Muscle layer of duodenum (tissue), 2 donors: ENCODE measurements at regions not wholly inside any gene's neighbourhood (a gene's known extent, or its start where the extent isn't known, plus 50 kb on each side); places are given as distances from the start of the nearest gene placed in this dataset.
"Not testable (repeated sequence)": the region's sequence is repeated elsewhere in the genome, so short reads cannot be mapped to it uniquely, and the experiment has no call there.

Experiments
- H3K27ac ChIP-seq: one replicate; pipeline ENCODE4 v1.7.0; 2013; ENCODE audit warnings: mild to moderate bottlenecking, low read length
- H3K27me3 ChIP-seq: one replicate; pipeline ENCODE4 v1.7.0; 2013; ENCODE audit warnings: low read depth, mild to moderate bottlenecking, control low read depth, low read length
- H3K36me3 ChIP-seq, 2 donors: one replicate each; pipeline ENCODE4 v1.7.0; 2013; ENCODE audit warnings: low read length in 2 of 2, control low read depth in 1 of 2, mild to moderate bottlenecking in 1 of 2; ENCODE audit not compliant: insufficient read depth in 2 of 2, control insufficient read depth in 1 of 2
- H3K4me1 ChIP-seq, 2 donors: one replicate each; pipeline ENCODE4 v1.7.0; 2013; ENCODE audit warnings: low read length in 2 of 2, mild to moderate bottlenecking in 2 of 2, control low read depth in 1 of 2, moderate library complexity in 1 of 2; ENCODE audit not compliant: insufficient read depth in 2 of 2, control insufficient read depth in 1 of 2
- H3K4me3 ChIP-seq, 2 donors: one replicate each; pipeline ENCODE4 v1.7.0; 2013; ENCODE audit warnings: low read length in 2 of 2, low read depth in 1 of 2, mild to moderate bottlenecking in 1 of 2
- H3K9me3 ChIP-seq, 2 donors: one replicate each; pipeline ENCODE4 v1.7.0; 2013; ENCODE audit warnings: low read length in 2 of 2, control low read depth in 1 of 2, mild to moderate bottlenecking in 1 of 2; ENCODE audit not compliant: control insufficient read depth in 1 of 2
- donor health status: healthy.

DNA sequence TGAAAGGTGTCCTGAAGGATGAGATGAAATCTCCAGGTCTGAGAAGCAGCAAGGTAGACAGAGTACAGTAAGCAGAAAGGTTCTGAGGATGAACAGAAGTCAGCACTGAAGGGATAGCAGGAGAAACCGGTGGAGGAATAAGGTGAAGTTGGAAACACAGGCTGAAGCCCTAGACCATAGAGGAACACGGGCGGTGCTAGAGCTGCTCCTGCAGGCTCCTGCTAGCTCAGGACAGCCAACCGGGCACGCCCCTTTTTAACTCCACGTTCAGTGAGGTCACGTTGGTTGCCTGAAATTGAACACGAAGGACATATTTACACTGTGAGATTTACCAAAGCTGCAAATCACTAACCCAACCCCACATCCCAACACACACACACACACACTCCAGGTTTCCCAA lies 1886.4 kb upstream of the AGA start:
- H3K27me3 ChIP-seq, result no peaks in the 10 kb centered on the region
- H3K27ac ChIP-seq, result no peak overlapping the region
- no peaks in the 10 kb centered on the region for H3K36me3 ChIP-seq
- no peaks in the 10 kb centered on the region for H3K4me1 ChIP-seq
- H3K4me3 ChIP-seq, result no peak overlapping the region
- no peaks in the 10 kb centered on the region for H3K9me3 ChIP-seq

DNA sequence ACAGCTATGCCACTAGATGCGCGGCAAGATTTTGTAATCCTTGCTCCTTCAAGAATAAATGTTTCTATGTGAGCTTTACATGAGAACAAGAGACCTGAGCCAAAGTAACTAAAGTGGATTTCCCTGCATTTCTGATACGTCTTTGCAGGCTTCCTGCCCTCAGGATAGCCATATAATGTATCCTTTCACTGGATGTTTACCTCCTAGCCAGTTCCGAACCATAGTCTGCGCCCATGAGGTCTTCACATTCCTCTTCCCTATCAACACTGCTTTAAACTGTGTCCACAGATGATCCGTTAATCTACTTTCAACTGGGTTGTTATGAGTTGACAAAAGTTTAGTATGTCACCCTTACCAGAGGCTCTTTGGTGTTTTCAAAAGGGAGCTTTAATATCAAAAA lies 1889.1 kb upstream of the AGA start:
- H3K27me3 ChIP-seq, result no peaks in the 10 kb centered on the region
- no peaks in the 10 kb centered on the region for H3K4me1 ChIP-seq
- H3K9me3 ChIP-seq, result no peaks in the 10 kb centered on the region
- H3K27ac ChIP-seq, result no peak overlapping the region
- no peak overlapping the region for H3K4me3 ChIP-seq
- no peaks in the 10 kb centered on the region for H3K36me3 ChIP-seq

DNA sequence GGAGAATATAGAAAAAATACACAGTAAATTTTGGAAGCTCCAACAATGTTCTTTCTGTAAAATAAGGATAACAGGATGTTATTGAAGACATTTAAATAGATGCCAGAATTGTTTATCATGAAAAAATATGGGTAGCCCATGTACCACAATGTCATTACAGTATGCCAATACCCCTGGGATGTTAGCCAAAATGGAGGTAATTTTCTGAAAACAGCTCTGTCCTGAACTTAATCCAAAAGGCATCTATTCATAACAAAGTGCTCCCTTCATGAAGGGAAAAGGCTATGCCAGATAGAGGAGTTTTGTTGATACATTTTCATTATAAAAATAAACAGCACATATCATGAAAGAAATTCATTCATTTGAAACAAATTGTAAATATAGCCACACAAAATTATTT lies 1902.6 kb upstream of the AGA start:
- no peaks in the 10 kb centered on the region for H3K36me3 ChIP-seq
- no peak overlapping the region for H3K4me3 ChIP-seq
- H3K27me3 ChIP-seq, result no peaks in the 10 kb centered on the region
- no peaks in the 10 kb centered on the region for H3K9me3 ChIP-seq
- no peaks in the 10 kb centered on the region for H3K4me1 ChIP-seq
- no peak overlapping the region for H3K27ac ChIP-seq

DNA sequence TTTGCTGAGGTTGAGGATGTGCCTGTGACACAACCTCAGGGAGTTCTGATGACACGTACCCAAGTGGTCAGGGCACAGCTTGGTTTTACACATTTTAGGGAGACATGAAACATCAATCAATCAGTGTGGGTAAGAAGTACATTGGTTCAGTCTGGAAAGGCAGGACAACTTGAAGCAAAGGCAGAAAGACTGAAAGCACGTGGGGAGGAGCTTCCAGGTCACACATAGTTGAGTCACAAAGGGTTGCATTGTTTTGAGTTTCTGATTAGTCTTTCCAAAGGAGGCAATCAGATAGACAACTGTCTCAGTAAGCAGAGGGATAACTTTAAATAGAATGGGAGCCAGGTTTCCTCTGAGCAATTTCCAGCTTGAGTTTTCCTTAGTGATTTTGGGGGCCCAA lies 1910.0 kb upstream of the AGA start:
- Histone ChIP-seq H3K36me3 (no peaks in the 10 kb centered on the region), H3K27me3 (no peaks in the 10 kb centered on the region), H3K9me3 (no peaks in the 10 kb centered on the region), H3K4me3 (no peak overlapping the region), H3K4me1 (no peaks in the 10 kb centered on the region), H3K27ac (no peak overlapping the region)

DNA sequence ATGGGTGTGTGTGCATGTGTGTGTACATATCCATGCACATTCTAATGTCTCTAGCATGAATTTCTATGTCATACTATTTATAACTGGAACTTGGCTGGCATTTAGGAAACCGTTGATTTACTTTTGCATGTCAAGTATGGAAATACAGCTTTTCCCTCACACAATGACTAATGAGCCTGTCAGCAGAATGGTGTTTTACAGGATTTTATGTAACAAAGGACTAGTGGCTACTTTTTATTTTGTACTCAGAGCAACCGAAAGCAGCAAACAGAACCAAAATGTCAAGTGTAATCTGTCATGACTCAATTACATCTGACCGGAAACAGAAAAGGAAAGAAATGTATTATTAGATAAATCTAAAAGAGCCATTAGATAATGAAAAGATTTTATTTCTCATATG lies 1911.5 kb upstream of the AGA start:
- no peaks in the 10 kb centered on the region for H3K27me3 ChIP-seq
- H3K27ac ChIP-seq, result no peak overlapping the region
- no peaks in the 10 kb centered on the region for H3K4me1 ChIP-seq
- no peak overlapping the region for H3K4me3 ChIP-seq
- H3K36me3 ChIP-seq, result no peaks in the 10 kb centered on the region
- H3K9me3 ChIP-seq, result no peaks in the 10 kb centered on the region

DNA sequence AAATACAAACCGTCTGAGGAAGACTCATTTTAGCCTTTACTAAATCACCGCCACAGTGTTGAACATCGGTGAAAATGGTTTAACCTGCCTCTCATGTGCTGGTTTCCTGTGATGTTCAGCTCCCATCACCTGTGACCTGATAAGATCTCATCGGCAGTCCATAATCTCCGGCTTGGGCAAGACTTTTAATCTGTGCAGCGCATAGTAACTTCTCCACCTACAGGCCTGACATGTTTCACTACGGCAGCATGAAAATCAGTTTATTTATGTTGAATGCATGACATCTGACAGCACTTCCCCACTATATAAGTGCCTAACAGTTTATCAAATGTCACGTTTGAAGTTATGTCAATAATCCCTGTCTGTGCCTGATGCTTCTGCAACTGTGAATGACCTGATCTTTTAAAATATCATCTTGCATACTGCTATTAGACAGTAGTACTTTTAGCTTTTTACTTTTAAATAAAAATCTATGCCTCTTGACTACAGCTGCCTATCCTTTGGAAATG lies 1919.8 kb upstream of the AGA start:
- no peak overlapping the region for H3K27ac ChIP-seq

DNA sequence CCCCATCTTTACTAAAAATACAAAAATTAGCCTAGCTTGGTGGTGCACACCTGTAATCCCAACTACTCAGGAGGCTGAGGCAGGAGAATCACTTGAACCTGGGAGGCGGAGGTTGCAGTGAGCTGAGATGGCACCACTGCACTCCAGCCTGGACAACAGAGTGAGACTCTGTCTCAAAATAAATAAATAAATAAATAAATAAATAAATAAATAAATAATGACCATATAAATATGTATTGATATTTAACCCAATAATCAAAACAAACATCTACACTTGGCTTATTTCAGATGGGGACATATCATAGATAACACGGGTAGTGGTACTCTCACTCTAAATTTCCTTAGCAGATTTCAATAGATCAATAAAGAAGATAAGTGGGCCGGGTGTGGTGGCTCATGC lies 1923.7 kb upstream of the AGA start:
- H3K4me1 ChIP-seq, H3K4me3 ChIP-seq, H3K9me3 ChIP-seq, H3K27ac ChIP-seq, H3K36me3 ChIP-seq, H3K27me3 ChIP-seq: not testable (repeated sequence)

More for the DNA sequence above, 1919.8 kb upstream of the AGA start:
- no peaks in the 10 kb centered on the region for H3K36me3 ChIP-seq
- H3K4me1 ChIP-seq, result no peaks in the 10 kb centered on the region
- no peak overlapping the region for H3K4me3 ChIP-seq
- H3K27me3 ChIP-seq, result no peaks in the 10 kb centered on the region
- no peaks in the 10 kb centered on the region for H3K9me3 ChIP-seq

DNA sequence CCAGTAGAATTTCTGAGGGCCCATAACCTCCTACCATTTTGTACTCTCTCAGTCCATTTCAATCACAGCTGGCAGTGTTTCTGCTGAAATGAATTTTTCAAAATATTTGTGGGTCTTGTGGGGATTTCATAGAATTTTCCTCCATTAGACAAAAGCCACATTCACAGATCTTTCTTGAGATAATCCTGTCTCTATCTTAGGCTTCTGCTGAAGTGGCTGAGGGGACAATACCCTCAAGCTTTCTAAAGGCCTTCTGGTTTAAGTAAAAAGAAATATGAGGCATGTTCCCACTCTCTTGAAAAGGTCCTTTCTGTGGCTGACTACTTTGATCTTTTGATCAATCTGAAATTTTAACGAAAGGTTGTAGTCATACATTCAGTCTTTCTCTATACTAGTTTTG lies 1930.0 kb upstream of the AGA start:
- Histone ChIP-seq H3K27me3 (no peaks in the 10 kb centered on the region), H3K4me1 (no peaks in the 10 kb centered on the region), H3K36me3 (no peaks in the 10 kb centered on the region), H3K27ac (no peak overlapping the region), H3K9me3 (peaks cover 0 to 3% of the 10 kb centered on the region in 2 donors), H3K4me3 (no peak overlapping the region)

DNA sequence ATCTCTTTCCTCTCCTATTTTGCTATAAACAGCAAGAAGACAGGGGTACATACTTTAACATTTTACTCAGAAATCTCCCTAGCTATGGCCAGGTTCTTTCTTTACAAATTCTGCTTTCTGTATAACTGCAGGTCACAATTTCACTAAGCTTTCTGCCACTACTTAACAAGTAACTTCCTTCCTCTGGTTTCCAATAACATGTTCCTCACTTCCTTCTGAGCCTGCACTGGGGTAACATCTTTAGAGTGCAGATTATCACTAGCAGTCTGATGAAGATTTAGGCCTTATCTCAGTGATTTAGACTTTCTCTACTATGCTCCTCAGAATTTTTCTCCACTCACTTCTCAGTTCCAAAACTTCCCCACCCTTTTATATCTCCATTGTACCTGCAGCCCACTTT lies 1930.5 kb upstream of the AGA start:
- H3K36me3 ChIP-seq, result no peaks in the 10 kb centered on the region
- H3K4me3 ChIP-seq, result no peak overlapping the region
- no peaks in the 10 kb centered on the region for H3K27me3 ChIP-seq
- H3K9me3 ChIP-seq, result peaks cover 0 to 3% of the 10 kb centered on the region in 2 donors
- H3K27ac ChIP-seq, result no peak overlapping the region
- no peaks in the 10 kb centered on the region for H3K4me1 ChIP-seq

DNA sequence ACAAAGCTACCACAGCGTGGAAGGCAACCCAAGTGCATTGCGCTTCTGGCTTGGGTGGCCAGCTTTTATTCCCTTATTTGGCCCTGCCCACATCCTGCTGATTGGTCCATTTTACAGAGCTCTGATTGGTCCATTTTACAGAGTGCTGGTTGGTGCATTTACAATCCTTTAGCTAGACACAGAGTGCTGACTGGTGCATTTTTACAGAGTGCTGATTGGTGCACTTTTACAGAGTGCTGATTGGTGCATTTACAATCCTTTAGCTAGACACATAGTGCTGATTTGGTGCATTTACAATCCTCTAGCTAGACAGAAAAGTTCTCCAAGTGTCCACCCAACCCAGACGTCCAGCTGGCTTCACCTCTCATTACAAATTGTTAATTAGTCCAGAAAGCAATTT lies 1936.6 kb upstream of the AGA start:
- H3K9me3 ChIP-seq, H3K4me1 ChIP-seq, H3K27ac ChIP-seq: not testable (repeated sequence)

DNA sequence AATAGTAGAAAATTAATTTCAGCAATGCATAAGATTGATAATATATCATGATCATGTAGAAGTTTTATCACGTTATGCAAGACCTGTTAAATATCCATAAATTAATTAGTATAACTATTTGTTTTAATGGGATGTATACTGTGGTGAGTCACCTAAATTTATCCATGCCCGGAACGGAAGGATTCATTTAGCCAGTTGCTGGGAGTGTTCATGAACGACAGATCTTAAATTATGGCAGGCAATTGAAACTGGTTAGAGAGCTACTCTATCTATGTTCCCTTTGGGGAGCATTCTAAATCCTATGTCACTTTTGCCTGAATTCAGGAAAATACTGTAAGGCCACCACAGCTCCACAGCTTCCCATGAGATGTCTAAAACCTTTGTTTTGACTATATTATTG lies 1950.5 kb upstream of the AGA start:
- H3K27ac ChIP-seq, result no peak overlapping the region
- no peaks in the 10 kb centered on the region for H3K9me3 ChIP-seq
- H3K36me3 ChIP-seq, result no peaks in the 10 kb centered on the region
- H3K27me3 ChIP-seq, result no peaks in the 10 kb centered on the region
- no peaks in the 10 kb centered on the region for H3K4me1 ChIP-seq
- no peak overlapping the region for H3K4me3 ChIP-seq

More for the DNA sequence above, 1936.6 kb upstream of the AGA start:
- not testable (repeated sequence) for H3K36me3 ChIP-seq, H3K27me3 ChIP-seq, H3K4me3 ChIP-seq

DNA sequence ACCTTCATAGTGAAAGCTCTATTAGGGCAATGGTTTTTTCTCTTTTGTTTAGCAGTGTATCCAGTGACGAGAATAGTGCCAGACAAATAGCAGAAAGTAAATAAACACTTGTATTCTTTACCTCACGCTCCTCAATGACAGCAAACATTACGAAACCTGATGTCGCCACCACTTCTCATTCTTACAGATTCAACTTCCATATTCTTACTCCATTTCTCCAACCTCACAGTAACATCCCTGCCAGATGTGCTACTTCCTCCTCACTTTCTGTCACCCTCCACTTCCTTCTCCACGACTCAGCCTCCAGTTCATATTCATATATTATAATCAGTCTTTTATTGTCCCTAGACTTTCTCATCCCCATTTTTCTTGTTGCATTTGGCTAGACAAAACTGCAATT lies 1956.2 kb upstream of the AGA start:
- H3K9me3 ChIP-seq, result no peaks in the 10 kb centered on the region
- H3K4me1 ChIP-seq, result no peaks in the 10 kb centered on the region
- no peak overlapping the region for H3K4me3 ChIP-seq
- no peaks in the 10 kb centered on the region for H3K27me3 ChIP-seq
- no peaks in the 10 kb centered on the region for H3K36me3 ChIP-seq
- no peak overlapping the region for H3K27ac ChIP-seq
